ENCODE measurements at regions not wholly inside any gene's neighbourhood (a gene's known extent, or its start where the extent isn't known, plus 50 kb on each side); places are given as distances from the start of the nearest gene placed in this dataset.

DNA sequence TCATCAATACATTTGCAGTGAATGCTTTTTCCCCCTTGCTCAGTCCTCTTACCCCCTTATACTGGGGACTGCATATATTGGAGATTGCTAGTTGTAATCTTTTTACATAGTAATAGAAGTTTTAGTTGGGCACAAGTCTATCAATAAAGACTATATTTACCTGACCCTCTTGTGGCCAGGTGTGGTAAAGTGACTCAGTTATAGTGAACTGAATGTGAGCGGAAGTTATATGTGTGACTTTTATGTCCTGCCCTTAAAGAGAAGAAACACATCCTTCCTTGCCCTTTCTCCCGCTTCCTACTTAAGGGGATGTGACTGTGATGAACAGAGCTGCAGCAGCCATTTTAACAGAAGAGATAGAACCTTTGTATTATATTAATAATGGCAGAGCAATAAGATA, 362.0 kb downstream of the METTL15 start:
- H3K27me3 ChIP-seq (ENCODE audit: low read length) = no peaks in the 10 kb centered on the region
- no peaks in the 10 kb centered on the region for H3K79me2 ChIP-seq (ENCODE audit: low read length)
- no peak overlapping the region for H3K9ac ChIP-seq (ENCODE audit: low read length)
- no peaks in the 10 kb centered on the region for H3K36me3 ChIP-seq (ENCODE audit: low read depth, low read length)
- H3F3A ChIP-seq (ENCODE audit: low read length, unreplicated experiment) = no peaks in the 10 kb centered on the region
- TF ChIP-seq EZH2 (IDR thresholded peaks at IDR 0.05; ENCODE audit: low read length, unreplicated experiment) (no peak), EZH2phosphoT487 (IDR thresholded peaks at IDR 0.05; ENCODE audit: borderline replicate concordance, low read length) (no peak)
- TF ChIP-seq, protein P1, sequence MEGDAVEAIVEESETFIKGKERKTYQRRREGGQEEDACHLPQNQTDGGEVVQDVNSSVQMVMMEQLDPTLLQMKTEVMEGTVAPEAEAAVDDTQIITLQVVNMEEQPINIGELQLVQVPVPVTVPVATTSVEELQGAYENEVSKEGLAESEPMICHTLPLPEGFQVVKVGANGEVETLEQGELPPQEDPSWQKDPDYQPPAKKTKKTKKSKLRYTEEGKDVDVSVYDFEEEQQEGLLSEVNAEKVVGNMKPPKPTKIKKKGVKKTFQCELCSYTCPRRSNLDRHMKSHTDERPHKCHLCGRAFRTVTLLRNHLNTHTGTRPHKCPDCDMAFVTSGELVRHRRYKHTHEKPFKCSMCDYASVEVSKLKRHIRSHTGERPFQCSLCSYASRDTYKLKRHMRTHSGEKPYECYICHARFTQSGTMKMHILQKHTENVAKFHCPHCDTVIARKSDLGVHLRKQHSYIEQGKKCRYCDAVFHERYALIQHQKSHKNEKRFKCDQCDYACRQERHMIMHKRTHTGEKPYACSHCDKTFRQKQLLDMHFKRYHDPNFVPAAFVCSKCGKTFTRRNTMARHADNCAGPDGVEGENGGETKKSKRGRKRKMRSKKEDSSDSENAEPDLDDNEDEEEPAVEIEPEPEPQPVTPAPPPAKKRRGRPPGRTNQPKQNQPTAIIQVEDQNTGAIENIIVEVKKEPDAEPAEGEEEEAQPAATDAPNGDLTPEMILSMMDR (conservative IDR thresholded peaks at IDR 0.05; ENCODE audit: low read depth, low read length) = peak; percentile 41; the same call in 1 of the 2 replicates
- no peak overlapping the region for H3K27ac ChIP-seq (ENCODE audit: low read length)
- H3K4me2 ChIP-seq (ENCODE audit: low read length) = no peak overlapping the region
- H3K4me3 ChIP-seq (ENCODE audit: low read length) = no peak overlapping the region
- ChIA-PET POLR2A (ENCODE audit: unreplicated experiment) (no interaction called here), CTCF (no interaction called here)
- ATAC-seq (no peak; the same call in 1 of the 2 replicates), DNase-seq (peak; percentile 54)
- intact Hi-C loops (cut with micrococcal nuclease) = no loop called here
- BruUV-seq (replicated peaks) = no TSS peak
- H3K9me2 ChIP-seq (replicated peaks; ENCODE audit: low read length) = no peaks in the 10 kb centered on the region
- H4K20me1 ChIP-seq (ENCODE audit: low read length) = no peaks in the 10 kb centered on the region
- H2AFZ ChIP-seq (ENCODE audit: low read length) = no peak overlapping the region
- H3K4me1 ChIP-seq (ENCODE audit: insufficient read depth, low read length) = no peaks in the 10 kb centered on the region
- H3K9me3 ChIP-seq (ENCODE audit: low read length) = no peaks in the 10 kb centered on the region

DNA sequence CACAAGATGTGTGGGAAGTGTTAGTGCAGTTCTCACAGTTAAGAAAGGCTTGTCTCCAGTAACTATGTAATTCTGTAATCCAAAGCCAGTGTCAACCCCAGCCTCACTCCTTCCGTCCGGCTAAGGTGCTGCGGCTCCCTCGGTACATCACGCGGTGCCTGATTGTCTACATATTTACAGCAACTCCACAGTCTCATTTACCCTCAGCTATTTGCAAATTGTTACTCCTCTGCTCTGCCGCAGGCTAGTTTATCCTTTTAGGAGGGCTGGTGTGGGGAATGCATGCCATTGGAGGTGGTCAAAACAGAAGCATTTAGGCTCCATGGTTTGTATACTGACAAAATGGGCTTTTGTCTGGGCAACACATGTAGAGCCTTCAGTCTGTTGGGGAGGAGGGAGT, 358.3 kb downstream of the METTL15 start:
- no peaks in the 10 kb centered on the region; the same call in 1 of the 2 replicates for H3K9me3 ChIP-seq (ENCODE audit: low read length)
- no peaks in the 10 kb centered on the region for H4K20me1 ChIP-seq (ENCODE audit: low read length)
- DNase-seq (no peak), ATAC-seq (no peak)
- H3K4me3 ChIP-seq (ENCODE audit: low read length) = no peak overlapping the region
- H3K79me2 ChIP-seq (ENCODE audit: low read length) = no peaks in the 10 kb centered on the region
- CTCF ChIA-PET = no interaction called here
- no peaks in the 10 kb centered on the region for H3F3A ChIP-seq (ENCODE audit: low read length, unreplicated experiment)
- H3K9ac ChIP-seq (ENCODE audit: low read length) = no peak overlapping the region
- no peak for TF ChIP-seq EZH2 (IDR thresholded peaks at IDR 0.05; ENCODE audit: low read length, unreplicated experiment)
- TF ChIP-seq, protein P1 (conservative IDR thresholded peaks at IDR 0.05; ENCODE audit: low read depth, low read length) = no peak
- no peak for TF ChIP-seq EZH2phosphoT487 (IDR thresholded peaks at IDR 0.05; ENCODE audit: borderline replicate concordance, low read length)
- no peak overlapping the region for H2AFZ ChIP-seq (ENCODE audit: low read length)
- H3K4me1 ChIP-seq (ENCODE audit: insufficient read depth, low read length) = peaks cover 8% of the 10 kb centered on the region
- H3K4me2 ChIP-seq (ENCODE audit: low read length) = no peak overlapping the region
- intact Hi-C loops (cut with micrococcal nuclease) = no loop called here
- no peaks in the 10 kb centered on the region for H3K36me3 ChIP-seq (ENCODE audit: low read depth, low read length)
- H3K9me2 ChIP-seq (replicated peaks; ENCODE audit: low read length) = no peaks in the 10 kb centered on the region
- no peak overlapping the region for H3K27ac ChIP-seq (ENCODE audit: low read length)
- BruUV-seq (replicated peaks) = no TSS peak
- H3K27me3 ChIP-seq (ENCODE audit: low read length) = no peaks in the 10 kb centered on the region
- POLR2A ChIA-PET (ENCODE audit: unreplicated experiment) = no interaction called here

DNA sequence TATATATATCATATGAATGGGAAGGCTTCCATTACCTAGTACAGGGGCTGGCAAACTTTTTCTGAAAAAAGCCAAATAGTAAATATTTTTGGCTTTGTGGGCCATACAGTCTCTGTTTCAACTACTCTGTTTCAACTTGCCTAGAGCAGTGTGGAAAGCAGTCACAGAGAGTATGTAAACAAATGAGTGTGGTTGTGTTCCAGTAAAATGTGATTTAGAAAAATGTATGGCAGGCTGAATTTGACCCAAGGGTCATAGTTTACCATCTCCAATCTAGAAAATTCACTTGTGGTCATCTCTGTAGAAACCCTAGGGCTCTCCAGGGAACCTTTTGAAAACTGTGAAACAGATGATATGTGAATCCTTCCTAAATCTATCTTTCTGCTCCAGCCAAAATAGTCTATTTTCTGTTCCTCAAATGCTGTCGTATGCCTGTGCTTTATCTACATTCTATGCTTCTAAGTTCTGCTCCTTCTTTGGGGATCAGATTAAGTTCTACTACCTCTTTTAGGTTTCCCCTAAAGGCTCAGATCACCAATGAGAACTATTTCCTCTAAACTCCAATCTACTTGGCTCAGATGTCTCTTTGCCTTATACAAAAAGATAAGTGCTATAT, 356.2 kb downstream of the METTL15 start:
- no peaks in the 10 kb centered on the region for H3K9me2 ChIP-seq (replicated peaks; ENCODE audit: low read length)
- no peak overlapping the region for H3K9ac ChIP-seq (ENCODE audit: low read length)

More for the DNA sequence above, 356.2 kb downstream of the METTL15 start:
- DNase-seq = no peak
- Histone ChIP-seq H3F3A (ENCODE audit: low read length, unreplicated experiment) (no peaks in the 10 kb centered on the region), H3K4me3 (ENCODE audit: low read length) (no peak overlapping the region), H3K79me2 (ENCODE audit: low read length) (no peaks in the 10 kb centered on the region), H4K20me1 (ENCODE audit: low read length) (no peaks in the 10 kb centered on the region), H3K4me1 (ENCODE audit: insufficient read depth, low read length) (peaks cover 27% of the 10 kb centered on the region), H3K4me2 (ENCODE audit: low read length) (no peak overlapping the region), H3K36me3 (ENCODE audit: low read depth, low read length) (no peaks in the 10 kb centered on the region), H2AFZ (ENCODE audit: low read length) (no peak overlapping the region), H3K27ac (ENCODE audit: low read length) (no peak overlapping the region), H3K27me3 (ENCODE audit: low read length) (no peaks in the 10 kb centered on the region), H3K9me3 (ENCODE audit: low read length) (no peaks in the 10 kb centered on the region; the same call in 1 of the 2 replicates)
- intact Hi-C loops (cut with micrococcal nuclease) = loop anchor here (5.0 kb wide), 1 partner anchor 73 kb away; no protein-coding TSS in a partner anchor
- no TSS peak for BruUV-seq (replicated peaks)
- TF ChIP-seq, protein P1 (conservative IDR thresholded peaks at IDR 0.05; ENCODE audit: low read depth, low read length) = no peak
- TF ChIP-seq EZH2 (IDR thresholded peaks at IDR 0.05; ENCODE audit: low read length, unreplicated experiment) (no peak), EZH2phosphoT487 (IDR thresholded peaks at IDR 0.05; ENCODE audit: borderline replicate concordance, low read length) (no peak)
- no peak for ATAC-seq
- CTCF ChIA-PET = no interaction called here
- POLR2A ChIA-PET (ENCODE audit: unreplicated experiment) = no interaction called here
